ENCODE measurements at regions not wholly inside any gene's neighbourhood (a gene's known extent, or its start where the extent isn't known, plus 50 kb on each side); places are given as distances from the start of the nearest gene placed in this dataset.

GRCh38 chr6:167711211-167711610 is 115.5 kb upstream of the AFDN start:
- no peak for DNase-seq

GRCh38 chr6:167711768-167712730 is 114.7 kb upstream of the AFDN start:
- no peak for DNase-seq

- DNase-seq = no peak
These were observed 113.8 kb upstream of the AFDN start for GRCh38 chr6:167712731-167713475.

- no peak for DNase-seq
These were observed 112.6 kb upstream of the AFDN start for GRCh38 chr6:167714152-167714551.

- no peak for DNase-seq
These were observed 109.3 kb upstream of the AFDN start for GRCh38 chr6:167717455-167717854.

- no peak for DNase-seq
These were observed 108.8 kb upstream of the AFDN start for GRCh38 chr6:167717867-167718266.

GRCh38 chr6:167719920-167720319 is 106.8 kb upstream of the AFDN start:
- no peak for DNase-seq

GRCh38 chr6:167720456-167721285 is 106.0 kb upstream of the AFDN start:
- no peak for DNase-seq

GRCh38 chr6:167721291-167721690 is 105.4 kb upstream of the AFDN start:
- DNase-seq = no peak

GRCh38 chr6:167722634-167723309 is 103.9 kb upstream of the AFDN start:
- no peak for DNase-seq

- DNase-seq = no peak
These were observed 100.6 kb upstream of the AFDN start for GRCh38 chr6:167726043-167726621.

- DNase-seq = no peak
These were observed 96.3 kb upstream of the AFDN start for GRCh38 chr6:167730441-167730840.

- DNase-seq = no peak
These were observed 95.5 kb upstream of the AFDN start for GRCh38 chr6:167731216-167731615.

GRCh38 chr6:167731731-167732422 is 94.8 kb upstream of the AFDN start:
- DNase-seq = no peak

GRCh38 chr6:167733740-167734661 is 92.7 kb upstream of the AFDN start:
- no peak for DNase-seq

GRCh38 chr6:167734662-167735083 is 92.0 kb upstream of the AFDN start:
- no peak for DNase-seq

- no peak for DNase-seq
These were observed 91.4 kb upstream of the AFDN start for GRCh38 chr6:167735084-167735950.

GRCh38 chr6:167735951-167736288 is 90.8 kb upstream of the AFDN start:
- no peak for DNase-seq

GRCh38 chr6:167736486-167737204 is 90.1 kb upstream of the AFDN start:
- DNase-seq = no peak
